A673 (cell line): ENCODE measurements at regions not wholly inside any gene's neighbourhood (a gene's known extent, or its start where the extent isn't known, plus 50 kb on each side); places are given as distances from the start of the nearest gene placed in this dataset.

Experiments
- BruUV-seq: library from RNA; stranded (reverse); fragments of 400-500 nt; replicated peaks from 2 replicates; lab custom pipeline; 2021; lab: Mats Ljungman, UMichigan
- CTCF ChIA-PET: fragments of 300-600 bp; sonication (Branson Sonifier 250); formaldehyde crosslinking; loops from one replicate; lab custom pipeline; 2022; ENCODE audit warnings: antibody characterized with exemption; lab: Charles Lee
- POLR2A ChIA-PET: fragments of 300-600 bp; sonication (Branson Sonifier 250); formaldehyde crosslinking; loops from one replicate; lab custom pipeline; 2022; ENCODE audit warnings: antibody characterized with exemption; ENCODE audit not compliant: low non-redundant PET; lab: Charles Lee
- DNase-seq: peaks from one replicate; pipeline ENCODE4 v3.0.0-alpha.2; 2015; ENCODE audit warnings: low spot score
- H3K27ac ChIP-seq: fragments of 200-600 bp; sonication (generic); 2 replicates; pipeline ENCODE4 v1.5.1; 2016; ENCODE audit warnings: mixed run types, low read depth, mild to moderate bottlenecking, mixed read lengths, antibody characterized with exemption, low read length; ENCODE audit not compliant: poor library complexity, severe bottlenecking
- H3K27me3 ChIP-seq: fragments of 200-600 bp; sonication (generic); replicated peaks from 2 replicates; pipeline ENCODE4 v1.6.1; 2017; ENCODE audit warnings: mixed run types, low read depth, mild to moderate bottlenecking, mixed read lengths, antibody characterized with exemption, low read length; ENCODE audit not compliant: insufficient read depth, poor library complexity
- H3K36me3 ChIP-seq: fragments of 200-600 bp; sonication (generic); 2 replicates; pipeline ENCODE4 v1.6.1; 2016; ENCODE audit warnings: mixed run types, mild to moderate bottlenecking, mixed read lengths, antibody characterized with exemption, low read length; ENCODE audit not compliant: insufficient read depth, poor library complexity, severe bottlenecking
- H3K4me1 ChIP-seq: fragments of 200-600 bp; sonication (generic); 2 replicates; pipeline ENCODE4 v1.6.1; 2017; ENCODE audit warnings: mixed run types, mild to moderate bottlenecking, mixed read lengths, antibody characterized with exemption, low read length; ENCODE audit not compliant: insufficient read depth, poor library complexity, severe bottlenecking
- H3K4me3 ChIP-seq: fragments of 200-600 bp; sonication (generic); 2 replicates; pipeline ENCODE4 v1.5.1; 2016; ENCODE audit warnings: low read depth, mixed run types, mild to moderate bottlenecking, mixed read lengths, low read length; ENCODE audit not compliant: poor library complexity, severe bottlenecking
- H3K9me3 ChIP-seq: fragments of 200-600 bp; sonication (generic); 2 replicates; pipeline ENCODE4 v1.6.1; 2016; ENCODE audit warnings: mixed run types, low read depth, mild to moderate bottlenecking, mixed read lengths, antibody characterized with exemption, low read length; ENCODE audit not compliant: poor library complexity, severe bottlenecking
- CTCF ChIP-seq: fragments of 300-800, 200-600 bp; sonication (generic); conservative IDR thresholded peaks from 2 replicates; pipeline ENCODE4 v1.5.1; 2017; ENCODE audit warnings: low read depth, mild to moderate bottlenecking, antibody characterized with exemption, low read length, moderate library complexity, mixed read lengths
- EZH2 ChIP-seq: fragments of 200-600 bp; sonication (generic); IDR thresholded peaks from 2 replicates; pipeline ENCODE4 v1.6.1; 2017; ENCODE audit warnings: borderline replicate concordance, low read depth, mild to moderate bottlenecking, mixed read lengths, antibody characterized with exemption, low read length; ENCODE audit not compliant: poor library complexity, severe bottlenecking
- intact Hi-C: fragments of 100-400 bp; cut with micrococcal nuclease; formaldehyde crosslinking; loops from one replicate; pipeline ENCODE4 v1.10.0; 2022; ENCODE audit not compliant: unreplicated experiment

GRCh38 chr10:21463436-21463835 lies 62.0 kb downstream of the SKIDA1 start:
- DNase-seq = no peak
- ChIA-PET CTCF (no interaction called here), POLR2A (no interaction called here)
- no peaks in the 10 kb centered on the region for H3K9me3 ChIP-seq
- TF ChIP-seq CTCF (no peak), EZH2 (no peak)
- no peaks in the 10 kb centered on the region for H3K4me1 ChIP-seq
- H3K36me3 ChIP-seq = no peaks in the 10 kb centered on the region
- intact Hi-C loops = no loop called here
- no peaks in the 10 kb centered on the region for H3K27me3 ChIP-seq
- H3K27ac ChIP-seq = no peak overlapping the region
- BruUV-seq = no TSS peak
- H3K4me3 ChIP-seq = no peak overlapping the region

DNA sequence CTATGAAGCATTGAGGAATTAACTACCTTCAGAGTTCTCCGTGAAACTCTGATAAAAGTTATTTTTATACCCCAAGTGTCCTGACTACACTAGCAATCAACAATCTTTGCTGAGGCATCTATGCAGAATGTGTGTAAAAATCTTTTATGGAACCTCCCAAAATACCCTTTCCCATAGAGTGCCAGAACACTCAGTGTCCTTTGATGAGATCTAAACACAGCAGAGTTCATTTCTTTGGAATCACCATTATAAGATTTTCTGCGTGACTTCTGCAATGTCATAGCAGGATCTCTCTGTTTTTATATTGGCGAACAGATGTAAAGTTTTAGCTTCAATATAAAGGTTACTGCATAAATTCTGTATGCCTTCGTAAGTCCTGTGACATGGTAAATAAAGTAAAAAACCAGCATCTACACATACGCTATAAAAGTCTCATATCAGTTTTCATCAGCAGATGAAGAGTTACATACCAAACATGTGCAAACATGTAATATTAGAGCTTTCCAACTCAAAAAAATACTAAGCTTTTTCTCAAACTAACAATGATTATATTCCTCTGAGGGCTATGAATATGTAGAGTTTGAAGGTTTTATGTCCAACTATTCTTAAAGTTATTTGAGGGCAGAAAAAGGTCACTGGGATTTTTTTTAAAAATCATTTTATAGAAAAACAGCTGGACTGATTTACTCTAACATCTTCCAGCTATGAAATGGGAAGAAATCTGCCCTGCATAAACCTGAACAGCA lies 67.2 kb downstream of the SKIDA1 start:
- CTCF ChIA-PET = no interaction called here
- intact Hi-C loops = no loop called here
- BruUV-seq = no TSS peak

DNA sequence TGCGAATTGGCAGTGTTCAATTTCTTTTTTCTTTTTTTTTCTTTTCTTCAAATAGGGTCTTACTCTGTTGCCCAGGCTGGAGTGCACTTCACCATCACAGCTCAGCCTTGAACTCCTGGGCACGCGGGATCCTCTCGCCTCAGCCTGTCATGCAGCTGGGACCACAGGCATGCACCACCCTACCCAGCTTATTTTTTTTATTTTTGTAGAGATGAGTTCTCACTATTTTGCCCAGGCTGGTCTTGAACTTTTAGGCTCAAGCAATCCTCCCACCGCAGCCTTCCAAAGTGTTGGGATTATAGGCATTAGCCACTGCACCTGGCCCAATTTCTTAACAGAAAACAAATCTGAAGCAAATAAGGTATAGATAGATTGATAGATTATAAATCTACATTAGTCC lies 69.3 kb downstream of the SKIDA1 start:
- TF ChIP-seq EZH2 = no peak
- no peak for TF ChIP-seq CTCF
- POLR2A ChIA-PET = no interaction called here
- H3K9me3 ChIP-seq = no peaks in the 10 kb centered on the region
- no peak overlapping the region for H3K27ac ChIP-seq
- no peaks in the 10 kb centered on the region for H3K4me1 ChIP-seq
- no peaks in the 10 kb centered on the region for H3K36me3 ChIP-seq
- intact Hi-C loops = no loop called here
- CTCF ChIA-PET = no interaction called here
- no peaks in the 10 kb centered on the region for H3K27me3 ChIP-seq
- H3K4me3 ChIP-seq = no peak overlapping the region
- DNase-seq = no peak
- BruUV-seq = no TSS peak

More for the DNA sequence above, 67.2 kb downstream of the SKIDA1 start:
- no peaks in the 10 kb centered on the region for H3K9me3 ChIP-seq
- no peaks in the 10 kb centered on the region for H3K27me3 ChIP-seq
- H3K4me3 ChIP-seq = no peak overlapping the region
- TF ChIP-seq EZH2 (no peak), CTCF (no peak)
- POLR2A ChIA-PET = no interaction called here
- no peaks in the 10 kb centered on the region for H3K36me3 ChIP-seq
- H3K4me1 ChIP-seq = no peaks in the 10 kb centered on the region
- no peak for DNase-seq
- H3K27ac ChIP-seq = no peak overlapping the region
